K562 (cell line): ENCODE measurements at regions not wholly inside any gene's neighbourhood (a gene's known extent, or its start where the extent isn't known, plus 50 kb on each side); places are given as distances from the start of the nearest gene placed in this dataset.

Experiments used
- ATAC-seq: fragments of 200-7000 bp; cut with Tn5 transposase; 3 replicates; pipeline ENCODE4 v1.9.1; 2020; ENCODE audit warnings: moderate library complexity
- BruUV-seq: library from RNA; stranded (reverse); fragments of 400-500 nt; replicated peaks from 2 replicates; lab custom pipeline; 2021; lab: Mats Ljungman, UMichigan
- CTCF ChIA-PET: fragments of 300-600 bp; formaldehyde crosslinking; extraction: SDS; loops from one replicate; lab custom pipeline; 2021; ENCODE audit warnings: low intra/inter-chr PET ratio; lab: Yijun Ruan, JAX
- POLR2A ChIA-PET: fragments of 300-600, 350-650 bp; sonication (Branson Sonifier 250); formaldehyde crosslinking; extraction: SDS; loops from one replicate; lab custom pipeline; 2021; ENCODE audit warnings: antibody characterized with exemption, inconsistent platforms; lab: Yijun Ruan, JAX
- DNase-seq, 4 experiments: peaks; one replicate each; pipeline versions ENCODE4 v3.0.0 to v3.0.0-alpha.2; 2011 to 2018; ENCODE audit warnings: low spot score in 3 of 4, mixed read lengths in 3 of 4; ENCODE audit errors: extremely low read depth in 1 of 4
- FAIRE-seq: peaks from 2 replicates; lab custom pipeline; 2011; peaks lifted over from hg19 to GRCh38; lab: Jason Lieb, UNC
- H2AFZ ChIP-seq: 2 replicates; pipeline ENCODE4 v1.6.0; 2011; ENCODE audit warnings: low read depth, low read length, control low read depth, inconsistent platforms
- H3K27ac ChIP-seq: fragments of 200-600 bp; 3 replicates; pipeline ENCODE4 v1.8.0; 2011; ENCODE audit warnings: low read depth, mild to moderate bottlenecking, control low read depth, inconsistent platforms, low read length, moderate library complexity, mixed read lengths; ENCODE audit errors: extremely low read depth
- H3K27me3 ChIP-seq, 2 experiments: fragments of 300-600 bp in 1 of 2; 2 replicates in 1 of 2; 3 replicates in 1 of 2; pipeline versions ENCODE4 v1.6.0 to v1.8.0; 2011; ENCODE audit warnings: inconsistent platforms in 2 of 2, low read length in 2 of 2, mild to moderate bottlenecking in 1 of 2, mixed read lengths in 1 of 2, moderate library complexity in 1 of 2; ENCODE audit not compliant: control insufficient read depth in 2 of 2, insufficient read depth in 2 of 2
- H3K36me3 ChIP-seq: fragments of 300-600 bp; 3 replicates; pipeline ENCODE4 v1.8.0; 2011; ENCODE audit warnings: mild to moderate bottlenecking, low read length, inconsistent platforms; ENCODE audit not compliant: control insufficient read depth, insufficient read depth
- H3K4me1 ChIP-seq, 2 experiments: fragments of 200-600 bp in 1 of 2; replicated peaks in 1 of 2; 2 replicates in 1 of 2; 3 replicates in 1 of 2; pipeline versions ENCODE4 v1.5.1 to v1.8.0; 2011; ENCODE audit warnings: inconsistent platforms in 2 of 2, low read length in 2 of 2, mild to moderate bottlenecking in 1 of 2, mixed read lengths in 1 of 2, moderate library complexity in 1 of 2; ENCODE audit not compliant: control insufficient read depth in 2 of 2, insufficient read depth in 2 of 2
- H3K4me2 ChIP-seq: 2 replicates; pipeline ENCODE4 v1.6.1; 2011; ENCODE audit warnings: low read length, control low read depth, inconsistent platforms, mixed read lengths; ENCODE audit not compliant: insufficient read depth
- H3K4me3 ChIP-seq: fragments of 200-600 bp; sonication (generic), shearing (Covaris generic); 2 replicates; pipeline ENCODE4 v1.5.1; 2016; ENCODE audit warnings: control low read depth, inconsistent platforms
- H3K79me2 ChIP-seq: fragments of 200-600 bp; 3 replicates; pipeline ENCODE4 v1.8.0; 2011; ENCODE audit warnings: low read length, inconsistent platforms; ENCODE audit not compliant: control insufficient read depth, insufficient read depth
- H3K9ac ChIP-seq, 2 experiments: 2 replicates each; pipeline versions ENCODE4 v1.6.0 to v1.6.1; 2011; ENCODE audit warnings: low read depth in 2 of 2, low read length in 2 of 2, control low read depth in 1 of 2, inconsistent platforms in 1 of 2, mild to moderate bottlenecking in 1 of 2, mixed read lengths in 1 of 2; ENCODE audit not compliant: insufficient read depth in 1 of 2
- H3K9me1 ChIP-seq: one replicate; pipeline ENCODE4 v1.6.0; 2011; ENCODE audit warnings: inconsistent platforms, mild to moderate bottlenecking, low read length, moderate library complexity; ENCODE audit not compliant: control insufficient read depth, insufficient read depth
- H3K9me3 ChIP-seq: replicated peaks from 2 replicates; pipeline ENCODE4 v1.5.1; 2011; ENCODE audit warnings: low read depth, low read length, inconsistent platforms; ENCODE audit not compliant: control insufficient read depth, insufficient read depth
- H4K20me1 ChIP-seq: replicated peaks from 2 replicates; pipeline ENCODE4 v1.6.1; 2011; ENCODE audit warnings: low read length, inconsistent platforms, mixed read lengths; ENCODE audit not compliant: control insufficient read depth, insufficient read depth
- CBX1 ChIP-seq: sonication (generic); IDR thresholded peaks from 2 replicates; pipeline ENCODE4 v1.6.1; 2016; ENCODE audit warnings: antibody characterized with exemption, low read depth, mild to moderate bottlenecking
- HDGF ChIP-seq: fragments of 450-650 bp; IDR thresholded peaks from 2 replicates; pipeline ENCODE4 v1.6.1; 2016
- HMG20A ChIP-seq: fragments of 450-650 bp; formaldehyde crosslinking; conservative IDR thresholded peaks from 2 replicates; pipeline ENCODE4 v1.4.0; 2020; ENCODE audit warnings: mild to moderate bottlenecking, mixed read lengths
- ILF3 ChIP-seq: fragments of 450-650 bp; IDR thresholded peaks from 2 replicates; pipeline ENCODE4 v1.6.1; 2018; ENCODE audit warnings: antibody characterized with exemption, mild to moderate bottlenecking, moderate library complexity, borderline replicate concordance
- KDM4B ChIP-seq, 2 experiments: fragments of 450-650 bp in 1 of 2; sonication (generic) in 1 of 2; IDR thresholded peaks; 2 replicates each; pipeline ENCODE4 v1.6.1; 2016 to 2017; ENCODE audit warnings: borderline replicate concordance in 2 of 2, antibody characterized with exemption in 1 of 2, low read depth in 1 of 2, mild to moderate bottlenecking in 1 of 2
- MEF2A ChIP-seq: IDR thresholded peaks from 2 replicates; pipeline ENCODE4 v1.6.1; 2011; ENCODE audit warnings: low read depth, mild to moderate bottlenecking, low read length, moderate library complexity; ENCODE audit not compliant: control insufficient read depth
- MITF ChIP-seq: IDR thresholded peaks from 2 replicates; pipeline ENCODE4 v1.6.1; 2014; ENCODE audit warnings: antibody characterized with exemption
- OTX1 ChIP-seq: fragments of 450-650 bp; formaldehyde crosslinking; IDR thresholded peaks from 2 replicates; pipeline ENCODE4 v1.4.0; 2022; ENCODE audit warnings: mild to moderate bottlenecking
- RBM14 ChIP-seq: fragments of 200-400 bp; formaldehyde crosslinking; IDR thresholded peaks from 2 replicates; pipeline ENCODE4 v1.6.1; 2018; ENCODE audit warnings: low read depth, mild to moderate bottlenecking, low read length, moderate library complexity, borderline replicate concordance; ENCODE audit not compliant: insufficient read depth
- ZFP36 ChIP-seq: fragments of 150-350 bp; IDR thresholded peaks from 2 replicates; pipeline ENCODE4 v1.6.1; 2018; ENCODE audit warnings: low read length, low read depth; ENCODE audit not compliant: partially characterized antibody
- ZNF175 ChIP-seq: fragments of 200-800 bp; sonication (Bioruptor generic); IDR thresholded peaks from 2 replicates; pipeline ENCODE4 v1.6.1; 2016; ENCODE audit warnings: low read depth, mild to moderate bottlenecking, missing genetic modification characterization, missing compliant biosample characterization
- ZNF707 ChIP-seq: fragments of 250-450 bp; sonication (Bioruptor Pico); conservative IDR thresholded peaks from 2 replicates; pipeline ENCODE4 v1.8.0; 2022; ENCODE audit warnings: inconsistent platforms, mild to moderate bottlenecking, moderate library complexity
- whole genome bisulfite sequencing: fragments of 100-300 bp; shearing (Covaris generic); methylation state at CpG from one replicate; pipeline ENCODE4 v1.1.6; 2016; ENCODE audit warnings: low coverage, mixed read lengths; ENCODE audit not compliant: insufficient coverage; ENCODE audit errors: missing lambda C conversion rate; 5-methylcytosine and 5-hydroxymethylcytosine counted together
- in situ Hi-C: fragments of 300-500 bp; cut with MboI; formaldehyde crosslinking; loops from 4 replicates; pipeline ENCODE4 v1.15.0; 2018; ENCODE audit warnings: inconsistent platforms, mixed read lengths
- intact Hi-C: fragments of 100-400 bp; cut with micrococcal nuclease; formaldehyde crosslinking; loops from 2 replicates; pipeline ENCODE4 v1.14.2; 2022
- TF ChIP-seq, protein P1 (sequence below), 2 experiments: fragments of 150-350 bp in 1 of 2; IDR thresholded peaks; 2 replicates each; pipeline ENCODE4 v1.6.1; 2012 to 2016; ENCODE audit warnings: low read depth in 2 of 2, low read length in 2 of 2, mild to moderate bottlenecking in 1 of 2, moderate library complexity in 1 of 2

DNA sequence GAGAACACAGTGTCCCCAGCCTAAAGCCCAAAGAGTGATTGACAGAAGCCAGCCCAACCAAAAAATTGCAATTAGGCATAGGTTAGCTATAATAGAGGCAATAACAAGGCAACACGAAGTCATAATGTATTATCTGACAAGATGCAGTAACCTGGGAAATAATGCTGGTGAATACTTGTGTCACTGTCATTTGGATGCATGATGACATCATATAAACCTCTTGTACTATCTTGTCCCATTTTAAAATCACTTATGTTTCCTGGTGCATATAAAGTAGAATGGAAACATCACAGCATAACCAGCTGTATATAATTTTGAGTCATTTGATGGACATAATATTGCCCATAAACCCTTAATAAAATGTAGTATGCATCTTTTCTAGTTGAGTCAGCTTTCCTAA is 1138.3 kb upstream of the LRRTM3 start:
- no peak overlapping the region for H3K27ac ChIP-seq
- H3K79me2 ChIP-seq: no peaks in the 10 kb centered on the region
- no peak for TF ChIP-seq CBX1
- no peak for TF ChIP-seq MITF
- TF ChIP-seq KDM4B (IDR thresholded peaks at IDR 0.05; ENCODE audit: borderline replicate concordance in 2 of 2, low read depth in 1 of 2): no peak
- TF ChIP-seq MEF2A: no peak
- no peak for TF ChIP-seq RBM14
- TF ChIP-seq, all 486 proteins: peak for 0
- H3K4me1 ChIP-seq: no peaks in the 10 kb centered on the region
- no peak for ATAC-seq
- FAIRE-seq: no peak
- H3K9me1 ChIP-seq: no peaks in the 10 kb centered on the region
- H3K9ac ChIP-seq: no peak overlapping the region
- intact Hi-C loops: no loop called here
- no peaks in the 10 kb centered on the region for H3K9me3 ChIP-seq
- H4K20me1 ChIP-seq: no peaks in the 10 kb centered on the region
- ChIA-PET POLR2A (no interaction called here), CTCF (no interaction called here)
- WGBS: 0% methylated on average over 1 of the region's 1 CpG
- no peaks in the 10 kb centered on the region for H3K36me3 ChIP-seq
- in situ Hi-C loops: no loop called here
- no peak overlapping the region for H3K4me2 ChIP-seq
- no peak overlapping the region for H3K4me3 ChIP-seq
- no peak overlapping the region for H2AFZ ChIP-seq
- no peaks in the 10 kb centered on the region for H3K27me3 ChIP-seq
- BruUV-seq: no TSS peak
- no peak for DNase-seq

DNA sequence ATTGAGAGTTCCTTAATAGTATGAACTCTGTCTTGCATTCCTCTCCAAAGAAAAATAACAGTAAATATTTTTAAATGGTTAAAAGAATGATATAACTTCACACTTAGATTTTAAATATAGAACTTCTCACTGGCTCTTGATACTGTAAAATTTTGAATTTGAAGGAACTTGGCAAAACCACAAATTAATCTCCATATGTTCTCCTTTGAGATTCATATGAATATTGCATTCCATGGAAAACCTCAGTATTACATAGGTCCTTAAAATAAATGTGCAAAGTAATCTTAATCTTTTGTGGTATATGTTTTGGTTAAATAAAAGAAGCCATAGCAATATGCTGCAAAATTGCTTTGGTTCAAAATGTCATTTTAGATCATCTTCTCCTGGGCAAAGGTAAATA is 1137.6 kb upstream of the LRRTM3 start:
- in situ Hi-C loops: no loop called here
- FAIRE-seq: no peak
- TF ChIP-seq ZFP36 (no peak), ILF3 (no peak), HDGF (no peak), OTX1 (CRISPR knock-in tag) (no peak), ZNF175 (no peak), ZNF707 (CRISPR knock-in tag) (no peak), HMG20A (CRISPR knock-in tag) (no peak)
- TF ChIP-seq, protein P1, sequence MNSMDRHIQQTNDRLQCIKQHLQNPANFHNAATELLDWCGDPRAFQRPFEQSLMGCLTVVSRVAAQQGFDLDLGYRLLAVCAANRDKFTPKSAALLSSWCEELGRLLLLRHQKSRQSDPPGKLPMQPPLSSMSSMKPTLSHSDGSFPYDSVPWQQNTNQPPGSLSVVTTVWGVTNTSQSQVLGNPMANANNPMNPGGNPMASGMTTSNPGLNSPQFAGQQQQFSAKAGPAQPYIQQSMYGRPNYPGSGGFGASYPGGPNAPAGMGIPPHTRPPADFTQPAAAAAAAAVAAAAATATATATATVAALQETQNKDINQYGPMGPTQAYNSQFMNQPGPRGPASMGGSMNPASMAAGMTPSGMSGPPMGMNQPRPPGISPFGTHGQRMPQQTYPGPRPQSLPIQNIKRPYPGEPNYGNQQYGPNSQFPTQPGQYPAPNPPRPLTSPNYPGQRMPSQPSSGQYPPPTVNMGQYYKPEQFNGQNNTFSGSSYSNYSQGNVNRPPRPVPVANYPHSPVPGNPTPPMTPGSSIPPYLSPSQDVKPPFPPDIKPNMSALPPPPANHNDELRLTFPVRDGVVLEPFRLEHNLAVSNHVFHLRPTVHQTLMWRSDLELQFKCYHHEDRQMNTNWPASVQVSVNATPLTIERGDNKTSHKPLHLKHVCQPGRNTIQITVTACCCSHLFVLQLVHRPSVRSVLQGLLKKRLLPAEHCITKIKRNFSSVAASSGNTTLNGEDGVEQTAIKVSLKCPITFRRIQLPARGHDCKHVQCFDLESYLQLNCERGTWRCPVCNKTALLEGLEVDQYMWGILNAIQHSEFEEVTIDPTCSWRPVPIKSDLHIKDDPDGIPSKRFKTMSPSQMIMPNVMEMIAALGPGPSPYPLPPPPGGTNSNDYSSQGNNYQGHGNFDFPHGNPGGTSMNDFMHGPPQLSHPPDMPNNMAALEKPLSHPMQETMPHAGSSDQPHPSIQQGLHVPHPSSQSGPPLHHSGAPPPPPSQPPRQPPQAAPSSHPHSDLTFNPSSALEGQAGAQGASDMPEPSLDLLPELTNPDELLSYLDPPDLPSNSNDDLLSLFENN (IDR thresholded peaks at IDR 0.05; ENCODE audit: low read depth in 2 of 2, low read length in 2 of 2): no peak

More for the DNA sequence above, 1137.6 kb upstream of the LRRTM3 start:
- Histone ChIP-seq H3K79me2 (no peaks in the 10 kb centered on the region), H3K9me1 (no peaks in the 10 kb centered on the region), H3K4me1 (no peaks in the 10 kb centered on the region), H3K4me2 (no peak overlapping the region), H3K9me3 (no peaks in the 10 kb centered on the region), H3K9ac (no peak overlapping the region), H3K27ac (no peak overlapping the region), H3K4me3 (no peak overlapping the region), H3K27me3 (no peaks in the 10 kb centered on the region), H2AFZ (no peak overlapping the region), H3K36me3 (no peaks in the 10 kb centered on the region), H4K20me1 (no peaks in the 10 kb centered on the region)
- no TSS peak for BruUV-seq
- intact Hi-C loops: no loop called here
- ChIA-PET POLR2A (no interaction called here), CTCF (no interaction called here)
- ATAC-seq (no peak), DNase-seq (no peak)
